ENCODE measurements at regions not wholly inside any gene's neighbourhood (a gene's known extent, or its start where the extent isn't known, plus 50 kb on each side); places are given as distances from the start of the nearest gene placed in this dataset.

- intact Hi-C loops (cut with DNase I): no loop called here
- DNase-seq: no peak
Measured at GRCh38 chr4:117425636-117426035, 340.3 kb upstream of the TRAM1L1 start.

- intact Hi-C loops (cut with DNase I): no loop called here
- no peak for DNase-seq
Measured at GRCh38 chr4:117428536-117428935, 343.2 kb upstream of the TRAM1L1 start.

- DNase-seq: peak in 2 of 10 donors; percentile 38 to 58
- intact Hi-C loops (cut with DNase I): no loop called here
Measured at GRCh38 chr4:117429061-117429460, 343.7 kb upstream of the TRAM1L1 start.

- DNase-seq: peak in 1 of 10 donors; percentile 60
- intact Hi-C loops (cut with DNase I): no loop called here
Measured at GRCh38 chr4:117429506-117429905, 344.1 kb upstream of the TRAM1L1 start.

GRCh38 chr4:117434424-117434823, 349.0 kb upstream of the TRAM1L1 start:
- no peak for DNase-seq
- intact Hi-C loops (cut with DNase I): no loop called here

- intact Hi-C loops (cut with DNase I): no loop called here
- DNase-seq: no peak
Measured at GRCh38 chr4:117447925-117448324, 362.5 kb upstream of the TRAM1L1 start.

- intact Hi-C loops (cut with DNase I): no loop called here
- no peak for DNase-seq
Measured at GRCh38 chr4:117455088-117455487, 369.7 kb upstream of the TRAM1L1 start.

GRCh38 chr4:117466388-117466787, 381.0 kb upstream of the TRAM1L1 start:
- intact Hi-C loops (cut with DNase I): no loop called here

GRCh38 chr4:117467404-117467803, 382.0 kb upstream of the TRAM1L1 start:
- DNase-seq: no peak
- intact Hi-C loops (cut with DNase I): no loop called here

More at GRCh38 chr4:117466388-117466787, 381.0 kb upstream of the TRAM1L1 start:
- peak in 1 of 10 donors; percentile 12 for DNase-seq

- intact Hi-C loops (cut with DNase I): no loop called here
- no peak for DNase-seq
Measured at GRCh38 chr4:117474987-117475386, 389.6 kb upstream of the TRAM1L1 start.

GRCh38 chr4:117477925-117478324, 392.5 kb upstream of the TRAM1L1 start:
- intact Hi-C loops (cut with DNase I): no loop called here

GRCh38 chr4:117478702-117479101, 393.3 kb upstream of the TRAM1L1 start:
- intact Hi-C loops (cut with DNase I): no loop called here
- no peak for DNase-seq

More at GRCh38 chr4:117477925-117478324, 392.5 kb upstream of the TRAM1L1 start:
- no peak for DNase-seq

GRCh38 chr4:117479673-117480072, 394.3 kb upstream of the TRAM1L1 start:
- intact Hi-C loops (cut with DNase I): no loop called here
- no peak for DNase-seq

- no peak for DNase-seq
- intact Hi-C loops (cut with DNase I): no loop called here
Measured at GRCh38 chr4:117481742-117482141, 396.4 kb upstream of the TRAM1L1 start.

- intact Hi-C loops (cut with DNase I): no loop called here
- DNase-seq: no peak
Measured at GRCh38 chr4:117488692-117489091, 403.3 kb upstream of the TRAM1L1 start.

- no peak for DNase-seq
Measured at GRCh38 chr4:117489107-117489506, 403.7 kb upstream of the TRAM1L1 start.

GRCh38 chr4:117491516-117491915, 406.1 kb upstream of the TRAM1L1 start:
- intact Hi-C loops (cut with DNase I): no loop called here
- DNase-seq: no peak

More at GRCh38 chr4:117489107-117489506, 403.7 kb upstream of the TRAM1L1 start:
- intact Hi-C loops (cut with DNase I): no loop called here

- intact Hi-C loops (cut with DNase I): no loop called here
Measured at GRCh38 chr4:117495802-117496201, 410.4 kb upstream of the TRAM1L1 start.

GRCh38 chr4:117512414-117512813, 427.0 kb upstream of the TRAM1L1 start:
- intact Hi-C loops (cut with DNase I): no loop called here

More at GRCh38 chr4:117495802-117496201, 410.4 kb upstream of the TRAM1L1 start:
- DNase-seq: no peak

GRCh38 chr4:117514391-117515175, 429.2 kb upstream of the TRAM1L1 start:
- intact Hi-C loops (cut with DNase I): no loop called here
- DNase-seq: no peak

More at GRCh38 chr4:117512414-117512813, 427.0 kb upstream of the TRAM1L1 start:
- no peak for DNase-seq

GRCh38 chr4:117515921-117516320, 430.5 kb upstream of the TRAM1L1 start:
- intact Hi-C loops (cut with DNase I): no loop called here
- DNase-seq: no peak

- intact Hi-C loops (cut with DNase I): no loop called here
- DNase-seq: no peak
Measured at GRCh38 chr4:117527601-117528000, 442.2 kb upstream of the TRAM1L1 start.

All from posterior cingulate gyrus (tissue), 11 donors.